Limb (tissue), 2 donors: ENCODE measurements at regions not wholly inside any gene's neighbourhood (a gene's known extent, or its start where the extent isn't known, plus 50 kb on each side); places are given as distances from the start of the nearest gene placed in this dataset.
A peak's percentile ranks its signal among the peaks of the same experiment; 100 is the strongest.

Experiments used
- DNase-seq, 2 donors: peaks; one replicate each; pipeline ENCODE4 v3.0.0-alpha.2; 2016; ENCODE audit errors: extremely low spot score in 2 of 2

- DNase-seq, result peak; percentile 15 to 45
These were observed 455.0 kb downstream of the CCSER2 start for GRCh38 chr10:84783386-84783785.

- DNase-seq, result no peak
These were observed 455.5 kb downstream of the CCSER2 start for GRCh38 chr10:84783909-84784308.

GRCh38 chr10:84784749-84785148 lies 456.4 kb downstream of the CCSER2 start:
- DNase-seq, result no peak

GRCh38 chr10:84789026-84789425 lies 460.6 kb downstream of the CCSER2 start:
- no peak for DNase-seq

GRCh38 chr10:84798312-84798711 lies 469.9 kb downstream of the CCSER2 start:
- DNase-seq, result no peak

GRCh38 chr10:84801156-84801555 lies 472.8 kb downstream of the CCSER2 start:
- no peak for DNase-seq

- no peak for DNase-seq
These were observed 473.5 kb downstream of the CCSER2 start for GRCh38 chr10:84801916-84802315.

- no peak for DNase-seq
These were observed 476.8 kb downstream of the CCSER2 start for GRCh38 chr10:84805149-84805548.

GRCh38 chr10:84811113-84811512 lies 482.7 kb downstream of the CCSER2 start:
- no peak for DNase-seq

GRCh38 chr10:84818961-84819360 lies 490.6 kb downstream of the CCSER2 start:
- DNase-seq, result no peak

GRCh38 chr10:84820120-84820519 lies 491.7 kb downstream of the CCSER2 start:
- DNase-seq, result no peak

- DNase-seq, result no peak
These were observed 492.2 kb downstream of the CCSER2 start for GRCh38 chr10:84820596-84820995.

GRCh38 chr10:84822931-84823630 lies 494.7 kb downstream of the CCSER2 start:
- DNase-seq, result no peak

- no peak for DNase-seq
These were observed 496.1 kb downstream of the CCSER2 start for GRCh38 chr10:84824525-84824924.

GRCh38 chr10:84825330-84825729 lies 496.9 kb downstream of the CCSER2 start:
- DNase-seq, result peak in 1 of 2 donors; percentile 9

GRCh38 chr10:84826704-84827103 lies 498.3 kb downstream of the CCSER2 start:
- DNase-seq, result no peak

GRCh38 chr10:84829131-84829530 lies 500.7 kb downstream of the CCSER2 start:
- no peak for DNase-seq

- no peak for DNase-seq
These were observed 508.8 kb downstream of the CCSER2 start for GRCh38 chr10:84837041-84837812.

GRCh38 chr10:84837877-84838276 lies 509.5 kb downstream of the CCSER2 start:
- DNase-seq, result no peak

- no peak for DNase-seq
These were observed 510.5 kb downstream of the CCSER2 start for GRCh38 chr10:84838851-84839250.

- no peak for DNase-seq
These were observed 514.2 kb downstream of the CCSER2 start for GRCh38 chr10:84842593-84842992.

GRCh38 chr10:84844461-84844860 lies 516.1 kb downstream of the CCSER2 start:
- DNase-seq, result peak in 1 of 2 donors; percentile 7
